ENCODE measurements at regions not wholly inside any gene's neighbourhood (a gene's known extent, or its start where the extent isn't known, plus 50 kb on each side); places are given as distances from the start of the nearest gene placed in this dataset.
"Not testable (repeated sequence)": the region's sequence is repeated elsewhere in the genome, so short reads cannot be mapped to it uniquely, and the experiment has no call there.

DNA sequence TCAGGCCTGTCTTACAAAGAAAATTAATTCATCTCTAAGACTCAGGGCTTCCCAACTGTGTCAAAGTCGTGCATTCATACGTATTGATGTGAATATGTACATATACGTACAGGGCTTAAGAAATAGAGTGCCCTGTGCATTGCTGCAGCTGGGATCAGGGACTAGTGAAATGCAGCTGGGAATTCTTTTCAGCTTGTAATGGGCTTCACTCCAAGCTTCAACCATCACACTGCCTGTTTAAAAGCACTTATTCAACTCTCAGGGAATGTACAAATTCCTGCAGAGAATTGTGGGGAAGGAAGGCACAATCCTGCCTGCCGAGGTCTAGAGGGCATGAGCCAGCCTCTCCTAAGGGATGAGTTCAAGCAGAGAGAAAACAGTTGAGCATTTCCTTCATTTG is 59.6 kb upstream of the MAN2A1 start:
- ChIA-PET CTCF (no interaction called here), POLR2A (no interaction called here)
- no peak overlapping the region for H3K4me3 ChIP-seq (ENCODE audit: low read depth, low read length)
- TF ChIP-seq, protein P1, sequence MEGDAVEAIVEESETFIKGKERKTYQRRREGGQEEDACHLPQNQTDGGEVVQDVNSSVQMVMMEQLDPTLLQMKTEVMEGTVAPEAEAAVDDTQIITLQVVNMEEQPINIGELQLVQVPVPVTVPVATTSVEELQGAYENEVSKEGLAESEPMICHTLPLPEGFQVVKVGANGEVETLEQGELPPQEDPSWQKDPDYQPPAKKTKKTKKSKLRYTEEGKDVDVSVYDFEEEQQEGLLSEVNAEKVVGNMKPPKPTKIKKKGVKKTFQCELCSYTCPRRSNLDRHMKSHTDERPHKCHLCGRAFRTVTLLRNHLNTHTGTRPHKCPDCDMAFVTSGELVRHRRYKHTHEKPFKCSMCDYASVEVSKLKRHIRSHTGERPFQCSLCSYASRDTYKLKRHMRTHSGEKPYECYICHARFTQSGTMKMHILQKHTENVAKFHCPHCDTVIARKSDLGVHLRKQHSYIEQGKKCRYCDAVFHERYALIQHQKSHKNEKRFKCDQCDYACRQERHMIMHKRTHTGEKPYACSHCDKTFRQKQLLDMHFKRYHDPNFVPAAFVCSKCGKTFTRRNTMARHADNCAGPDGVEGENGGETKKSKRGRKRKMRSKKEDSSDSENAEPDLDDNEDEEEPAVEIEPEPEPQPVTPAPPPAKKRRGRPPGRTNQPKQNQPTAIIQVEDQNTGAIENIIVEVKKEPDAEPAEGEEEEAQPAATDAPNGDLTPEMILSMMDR (IDR thresholded peaks at IDR 0.05; ENCODE audit: insufficient read depth, low read length, missing control alignments): no peak
- peak; percentile 24 for DNase-seq (ENCODE audit: low read depth, low spot score)

DNA sequence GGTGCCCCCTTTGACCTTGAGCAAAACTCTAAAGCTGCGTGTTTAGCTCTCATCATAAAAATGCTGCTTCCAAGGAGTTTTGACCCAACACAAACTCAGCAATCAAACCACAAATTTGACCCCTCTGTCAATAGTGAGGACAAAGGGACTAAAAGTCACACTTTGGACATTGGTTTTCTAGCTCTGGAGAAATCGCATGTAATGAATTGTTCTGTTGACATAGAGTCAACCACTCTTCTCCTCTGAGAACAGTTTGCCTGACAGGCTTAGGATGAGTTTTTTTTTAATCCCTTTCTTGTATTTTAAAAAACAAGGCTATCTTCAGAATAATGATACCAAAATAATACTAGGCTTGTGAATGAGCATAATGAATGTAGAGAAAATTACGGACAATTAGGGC is 61.1 kb upstream of the MAN2A1 start:
- POLR2A ChIA-PET: no interaction called here
- CTCF ChIA-PET: no interaction called here

DNA sequence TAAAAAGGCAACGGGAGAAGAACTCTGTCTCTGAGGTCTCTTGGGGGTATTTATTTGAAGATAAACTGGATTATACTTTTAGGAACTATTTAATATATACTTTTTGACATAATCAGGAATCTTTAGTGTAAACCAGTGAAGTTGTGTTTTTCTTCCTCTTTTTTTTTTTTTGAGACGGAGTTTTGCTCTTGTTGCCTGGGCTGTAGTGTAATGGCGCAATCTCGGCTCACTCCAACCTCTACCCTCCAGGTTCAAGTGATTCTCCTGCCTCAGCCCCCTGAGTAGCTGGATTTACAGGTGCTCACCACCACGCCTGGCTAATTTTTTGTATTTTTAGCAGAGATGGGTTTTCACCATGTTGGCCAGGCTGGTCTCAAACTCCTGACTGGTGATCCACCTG is 68.5 kb upstream of the MAN2A1 start:
- CTCF ChIA-PET; DNase-seq (ENCODE audit: low read depth, low spot score); POLR2A ChIA-PET: not testable (repeated sequence)

More for the DNA sequence above, 61.1 kb upstream of the MAN2A1 start:
- H3K4me3 ChIP-seq (ENCODE audit: low read depth, low read length): no peak overlapping the region
- no peak for DNase-seq (ENCODE audit: low read depth, low spot score)
- TF ChIP-seq, protein P1 (IDR thresholded peaks at IDR 0.05; ENCODE audit: insufficient read depth, low read length, missing control alignments): no peak

DNA sequence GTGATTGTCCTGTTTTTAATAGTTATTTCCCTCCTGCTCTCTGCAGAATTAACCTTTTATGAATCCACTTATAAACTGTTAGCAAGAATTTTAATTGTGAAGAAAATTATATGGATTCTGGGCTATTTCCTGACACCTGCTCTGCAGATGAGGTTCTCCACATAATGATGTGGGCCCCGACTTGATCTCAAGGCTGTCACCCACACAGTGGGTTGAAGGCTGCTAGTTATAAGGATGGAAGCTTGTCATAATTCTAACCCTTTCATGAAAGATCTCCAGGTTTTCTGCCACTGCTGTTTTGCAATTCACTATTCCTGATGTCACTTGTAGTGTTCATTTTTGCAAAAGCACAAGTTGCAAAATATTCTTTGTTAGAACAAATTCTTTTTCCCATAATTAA is 69.1 kb upstream of the MAN2A1 start:
- TF ChIP-seq, protein P1 (IDR thresholded peaks at IDR 0.05; ENCODE audit: insufficient read depth, low read length, missing control alignments): no peak
- ChIA-PET CTCF (no interaction called here), POLR2A (no interaction called here)
- H3K4me3 ChIP-seq (ENCODE audit: low read depth, low read length): no peak overlapping the region
- DNase-seq (ENCODE audit: low read depth, low spot score): no peak

More for the DNA sequence above, 68.5 kb upstream of the MAN2A1 start:
- not testable (repeated sequence) for H3K4me3 ChIP-seq (ENCODE audit: low read depth, low read length)

DNA sequence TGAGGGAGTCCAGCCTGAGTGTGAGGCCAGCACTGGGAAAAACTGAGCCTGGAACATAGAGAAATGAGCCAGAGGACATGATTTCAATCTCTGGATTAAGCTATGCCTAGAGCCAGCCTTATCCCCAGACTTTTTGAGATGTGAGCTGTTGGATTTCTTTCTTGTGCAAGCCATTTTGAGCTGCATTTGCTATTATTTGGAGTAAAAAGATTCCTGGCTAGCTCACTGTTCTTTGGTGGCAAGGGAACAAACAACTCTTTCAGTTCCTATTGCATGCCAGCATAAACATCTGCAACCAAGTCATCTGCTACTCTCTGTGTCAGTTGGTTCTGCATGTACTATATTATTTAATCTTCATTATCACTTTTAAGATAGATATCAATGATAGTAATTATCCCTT is 70.1 kb upstream of the MAN2A1 start:
- POLR2A ChIA-PET: no interaction called here
- TF ChIP-seq, protein P1 (IDR thresholded peaks at IDR 0.05; ENCODE audit: insufficient read depth, low read length, missing control alignments): no peak
- CTCF ChIA-PET: no interaction called here

DNA sequence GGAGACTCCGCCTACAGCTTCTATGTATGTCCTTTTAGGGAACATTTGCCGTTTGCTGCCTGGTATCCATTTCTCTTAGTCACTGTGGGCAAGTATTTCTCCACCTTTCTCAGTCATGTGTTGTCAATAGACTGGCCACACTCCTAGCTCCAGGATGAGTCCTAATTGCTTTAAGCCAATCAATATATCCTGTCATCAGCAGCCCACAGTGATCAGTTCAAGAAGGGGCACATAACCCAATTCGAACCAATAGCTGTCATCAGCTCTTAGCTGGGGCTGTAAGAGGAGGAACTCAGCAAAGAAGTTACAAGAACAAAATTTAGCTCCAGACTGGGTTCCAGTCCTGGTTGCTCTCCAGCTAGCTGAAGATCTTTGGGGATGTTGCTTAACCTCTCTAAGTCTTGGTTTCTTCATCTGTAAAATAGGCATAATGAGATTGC is 70.7 kb upstream of the MAN2A1 start:
- H3K4me3 ChIP-seq (ENCODE audit: low read depth, low read length): no peak overlapping the region
- ChIA-PET POLR2A (no interaction called here), CTCF (no interaction called here)
- DNase-seq (ENCODE audit: low read depth, low spot score): no peak
- TF ChIP-seq, protein P1 (IDR thresholded peaks at IDR 0.05; ENCODE audit: insufficient read depth, low read length, missing control alignments): no peak

More for the DNA sequence above, 70.1 kb upstream of the MAN2A1 start:
- no peak overlapping the region for H3K4me3 ChIP-seq (ENCODE audit: low read depth, low read length)
- no peak for DNase-seq (ENCODE audit: low read depth, low spot score)

DNA sequence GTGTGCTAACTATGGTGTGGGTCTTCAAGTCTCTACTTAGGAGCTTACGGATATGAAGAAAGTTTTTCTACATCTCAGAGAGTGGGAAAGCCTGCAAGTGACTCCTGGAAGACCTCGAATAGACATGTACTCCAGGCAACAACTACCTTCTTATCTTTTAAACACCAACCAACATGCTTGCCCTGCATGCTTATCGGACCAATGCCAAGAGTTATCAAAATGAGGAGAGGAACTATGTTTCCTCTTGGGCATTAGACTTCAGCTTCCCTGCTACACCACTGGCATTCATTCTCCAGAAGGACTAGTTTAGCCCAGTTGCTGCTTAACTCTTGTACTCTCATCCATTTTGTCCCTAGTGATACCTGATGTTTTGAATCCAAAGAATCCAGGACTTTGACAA is 74.7 kb upstream of the MAN2A1 start:
- ChIA-PET CTCF (no interaction called here), POLR2A (no interaction called here)
- TF ChIP-seq, protein P1 (IDR thresholded peaks at IDR 0.05; ENCODE audit: insufficient read depth, low read length, missing control alignments): no peak
- H3K4me3 ChIP-seq (ENCODE audit: low read depth, low read length): no peak overlapping the region
- DNase-seq (ENCODE audit: low read depth, low spot score): no peak

Measured in AG04449 (cell line).